ENCODE measurements at regions not wholly inside any gene's neighbourhood (a gene's known extent, or its start where the extent isn't known, plus 50 kb on each side); places are given as distances from the start of the nearest gene placed in this dataset.

GRCh38 chr4:24190761-24191695, 301.2 kb upstream of the PPARGC1A start:
- TF ChIP-seq CTCF (IDR thresholded peaks at IDR 0.05) (no peak), EZH2 (IDR thresholded peaks at IDR 0.05) (no peak), EZH2phosphoT487 (IDR thresholded peaks at IDR 0.05) (no peak)

Measured in neural progenitor cell (in vitro differentiated cells).